NCI-H1436 (cell line): ENCODE measurements at regions not wholly inside any gene's neighbourhood (a gene's known extent, or its start where the extent isn't known, plus 50 kb on each side); places are given as distances from the start of the nearest gene placed in this dataset.

ENCODE experiments used
- DNase-seq: peaks from one replicate; lab custom pipeline; 2025; lab: John Stamatoyannopoulos, UW

GRCh38 chr16:59179446-59180082 lies 445.4 kb upstream of the GOT2 start:
- no peak for DNase-seq

GRCh38 chr16:59173408-59173831 lies 439.3 kb upstream of the GOT2 start:
- DNase-seq = no peak

DNA sequence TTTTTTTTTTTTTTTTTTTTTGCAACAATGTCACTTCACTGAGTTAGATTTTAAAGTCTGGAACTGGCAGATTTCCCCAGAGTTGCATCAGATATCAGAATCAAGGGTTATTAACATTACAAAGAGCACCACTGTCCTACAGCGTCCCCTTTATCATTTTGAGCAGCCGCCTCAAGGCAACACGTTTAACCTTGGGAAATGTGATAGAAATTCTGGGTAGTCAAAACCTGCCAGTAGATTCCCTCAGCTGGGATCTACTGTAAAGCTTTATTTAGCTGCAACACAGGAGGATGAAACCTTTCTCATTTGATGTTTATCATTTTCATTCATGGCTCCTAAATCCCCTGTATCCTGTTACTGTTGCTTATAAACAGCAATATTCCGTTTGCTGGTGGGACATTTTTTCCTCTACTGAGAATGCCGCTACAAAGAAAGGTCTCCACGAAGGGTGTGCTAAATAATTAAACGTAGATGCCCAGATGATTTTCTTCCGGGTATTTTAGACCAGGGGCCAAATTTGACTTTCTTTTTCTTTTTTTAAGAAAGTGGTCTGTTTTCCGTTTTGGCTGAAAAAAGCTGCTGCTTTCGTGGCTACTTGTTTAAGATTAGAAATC lies 436.1 kb upstream of the GOT2 start:
- DNase-seq = no peak

DNA sequence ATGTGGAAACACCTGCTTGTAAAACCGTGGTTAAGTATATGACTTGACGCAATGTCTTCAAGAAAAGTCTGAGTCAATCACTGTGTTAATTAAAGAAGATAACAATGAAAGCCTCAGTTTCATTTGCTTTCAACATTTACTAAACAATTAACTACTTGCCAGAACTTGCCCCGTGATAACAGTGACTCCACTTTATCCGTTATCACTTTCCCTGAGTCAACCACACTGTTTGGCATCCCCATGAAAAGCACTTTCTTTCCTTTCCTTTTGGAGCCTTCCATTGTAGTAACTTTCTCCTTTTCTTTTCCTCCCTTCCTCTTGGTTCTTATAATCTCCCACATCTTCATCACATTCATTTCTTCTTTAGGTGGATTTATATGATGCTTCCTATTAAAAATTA lies 435.1 kb upstream of the GOT2 start:
- no peak for DNase-seq

DNA sequence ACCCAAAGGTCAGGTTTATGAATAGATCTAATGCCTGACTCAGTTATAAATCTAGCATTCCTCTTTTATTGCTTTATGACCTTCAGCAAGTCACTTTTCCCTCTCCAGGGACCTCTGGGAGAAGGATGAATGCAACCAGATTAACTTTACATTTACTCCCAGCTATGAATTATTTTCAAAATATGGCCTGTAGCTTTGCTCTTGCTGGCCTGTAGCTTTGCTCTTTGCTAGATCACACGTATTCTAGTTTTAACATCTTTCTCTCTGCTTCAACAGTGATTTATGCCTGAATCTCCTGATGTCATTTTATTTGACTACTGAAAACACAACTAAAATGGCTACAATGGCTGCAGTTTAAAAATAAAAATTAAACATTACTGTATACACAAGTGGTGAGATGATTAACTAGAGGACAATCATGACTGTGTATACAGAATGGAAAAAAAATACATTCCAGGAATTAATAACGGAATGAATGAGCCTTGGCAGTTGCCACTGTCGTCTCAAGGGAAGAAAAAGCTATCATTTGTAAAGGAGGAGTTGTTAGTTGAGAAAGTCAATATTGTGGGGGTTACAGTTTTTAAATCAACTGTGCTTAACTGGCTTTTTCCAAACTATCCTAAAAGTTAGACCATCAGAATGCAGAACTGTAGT lies 434.5 kb upstream of the GOT2 start:
- DNase-seq = no peak

DNA sequence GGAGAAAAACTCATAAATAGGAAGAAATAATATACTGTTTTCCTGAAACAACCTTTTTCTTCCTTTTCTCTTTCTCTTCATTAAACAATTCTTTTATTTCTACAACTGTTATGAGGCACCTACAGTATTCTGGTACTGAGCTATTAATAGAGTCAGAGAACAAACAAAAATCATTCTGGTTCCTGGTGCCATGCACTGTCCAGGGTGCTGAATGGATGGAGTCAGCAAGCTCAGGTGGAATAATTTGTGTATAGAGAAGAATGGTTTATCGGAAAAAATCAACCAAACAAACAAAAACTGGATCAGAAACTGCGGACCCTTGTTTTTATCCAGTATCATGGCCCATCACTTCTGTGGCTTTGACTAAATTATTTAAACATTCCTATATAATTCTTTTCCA lies 430.3 kb upstream of the GOT2 start:
- no peak for DNase-seq

DNA sequence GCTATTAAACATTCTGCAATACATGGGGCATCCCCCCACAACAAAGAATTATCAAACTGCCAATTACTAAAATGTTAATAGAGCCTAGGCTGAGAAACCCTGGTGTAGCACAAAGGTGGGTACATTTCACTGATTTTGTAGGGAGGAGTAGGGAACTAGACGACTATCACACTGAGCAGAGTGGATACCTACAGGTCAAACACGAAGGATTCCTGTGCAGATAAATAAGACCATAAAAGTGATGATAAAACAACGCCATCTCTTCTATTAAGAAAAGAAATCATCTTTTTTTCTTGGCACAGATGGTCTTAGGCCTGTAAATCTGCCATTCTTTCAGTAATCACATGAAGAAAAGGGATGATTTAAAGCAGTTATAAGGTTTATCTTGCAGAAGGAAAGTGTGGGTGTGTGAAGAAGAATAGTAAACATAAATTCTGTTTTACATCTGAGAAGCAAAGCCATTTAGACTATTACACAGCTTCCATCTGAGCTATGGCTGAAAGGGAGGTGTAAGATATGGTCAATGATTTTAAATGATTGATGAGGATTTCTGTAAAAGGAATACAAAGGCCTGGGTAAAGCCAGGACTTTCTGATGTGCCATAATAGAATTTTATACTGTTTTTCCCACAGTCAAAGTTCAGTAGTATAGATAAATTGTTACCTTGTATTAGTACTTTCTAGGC lies 429.4 kb upstream of the GOT2 start:
- no peak for DNase-seq

DNA sequence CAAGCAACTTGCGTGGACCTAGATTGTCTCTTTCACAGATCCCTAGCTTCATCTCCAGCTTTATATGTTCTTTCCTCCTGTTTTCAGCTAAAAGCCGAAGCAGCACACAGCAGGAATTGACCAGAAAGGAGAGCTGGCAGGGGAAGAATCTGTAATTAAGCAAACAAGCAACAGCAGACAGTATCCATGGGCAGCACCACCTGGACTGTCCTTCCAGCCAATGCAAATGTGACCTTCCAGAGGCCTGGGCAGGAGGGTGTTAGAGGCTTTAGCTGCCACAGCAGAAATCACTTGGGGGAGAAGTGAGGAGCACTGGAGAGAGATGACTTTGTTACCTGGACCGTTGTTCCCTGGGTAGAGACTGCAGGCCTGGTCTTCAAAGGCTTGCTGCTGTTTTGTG lies 427.6 kb upstream of the GOT2 start:
- DNase-seq = no peak

DNA sequence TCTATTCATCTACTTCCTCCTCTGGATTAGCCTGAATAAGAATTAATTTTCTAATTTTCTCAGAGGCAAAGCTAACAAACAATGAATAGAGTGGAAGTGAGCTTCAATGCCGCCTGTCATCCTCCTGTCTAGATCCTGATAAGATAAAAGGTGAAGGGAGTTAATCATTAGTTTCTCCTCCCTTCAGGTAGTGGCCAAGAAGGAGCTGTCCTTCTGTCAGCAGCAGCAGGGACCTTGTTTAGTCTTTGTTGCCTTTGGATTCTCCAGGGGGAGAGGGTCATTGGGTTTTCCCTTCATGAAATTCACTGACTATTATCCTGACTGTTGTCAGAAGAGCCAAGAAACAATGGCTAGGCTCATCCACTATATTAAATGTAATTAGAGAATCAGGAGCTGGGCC lies 420.2 kb upstream of the GOT2 start:
- DNase-seq = no peak

GRCh38 chr16:59148769-59149155 lies 414.6 kb upstream of the GOT2 start:
- DNase-seq = no peak

GRCh38 chr16:59148056-59148768 lies 414.1 kb upstream of the GOT2 start:
- DNase-seq = no peak

- DNase-seq = no peak
Measured at GRCh38 chr16:59146140-59146539, 412.0 kb upstream of the GOT2 start.

GRCh38 chr16:59144841-59145240 lies 410.7 kb upstream of the GOT2 start:
- no peak for DNase-seq

DNA sequence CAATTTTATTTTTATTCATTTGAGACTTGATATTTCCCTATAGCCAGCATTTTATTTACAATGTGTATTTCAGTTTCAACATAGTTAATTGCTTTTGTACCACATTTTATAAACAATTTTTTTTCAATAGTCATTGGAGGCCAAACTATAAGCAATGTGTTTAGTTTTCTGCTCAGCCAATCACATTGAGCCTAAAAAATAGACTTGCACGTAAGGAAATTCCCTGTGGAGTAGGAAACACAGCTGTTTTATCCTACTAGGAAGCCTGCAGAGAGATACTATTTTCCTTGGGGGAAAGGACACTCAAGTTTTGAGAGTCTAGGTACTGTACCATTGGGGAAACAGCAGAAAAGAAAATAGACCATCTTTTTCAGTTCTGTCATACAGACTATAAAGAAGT lies 410.2 kb upstream of the GOT2 start:
- DNase-seq = no peak

- DNase-seq = no peak
Measured at GRCh38 chr16:59126486-59126885, 392.4 kb upstream of the GOT2 start.

DNA sequence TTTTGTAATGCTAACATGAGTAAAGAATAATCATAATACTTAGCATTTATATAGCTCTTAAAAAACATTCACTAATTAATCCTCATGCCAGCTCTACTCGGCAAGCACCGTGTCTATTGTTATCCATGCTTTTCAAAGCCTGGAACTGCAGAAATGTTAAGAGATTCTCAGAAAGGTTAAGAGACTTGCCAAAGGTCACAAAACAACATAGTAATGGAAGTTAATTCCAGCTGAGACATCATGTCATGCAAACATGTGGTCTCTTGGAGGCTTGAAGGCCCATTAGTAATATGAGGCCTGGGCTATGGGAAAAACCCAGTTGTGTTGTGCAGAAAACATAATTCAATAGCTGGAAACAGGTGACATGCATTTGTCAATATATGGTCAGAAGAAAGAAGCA lies 389.9 kb upstream of the GOT2 start:
- DNase-seq = no peak

- DNase-seq = no peak
Measured at GRCh38 chr16:59123479-59123878, 389.4 kb upstream of the GOT2 start.

DNA sequence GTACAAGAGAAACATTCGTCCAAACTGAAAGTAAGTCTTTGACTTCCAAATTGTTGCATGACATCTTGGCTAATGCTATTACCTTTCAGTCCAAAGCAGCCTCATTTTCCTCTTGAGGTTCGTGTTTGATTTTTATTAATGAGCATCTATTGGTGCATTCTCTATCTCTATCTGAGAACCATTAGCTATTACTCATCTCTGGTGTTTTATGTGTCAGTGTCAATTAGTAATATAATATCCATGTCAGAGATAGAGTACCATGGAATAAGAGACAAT lies 388.1 kb upstream of the GOT2 start:
- no peak for DNase-seq

- DNase-seq = no peak
Measured at GRCh38 chr16:59121411-59122261, 387.5 kb upstream of the GOT2 start.

GRCh38 chr16:59116744-59117143 lies 382.6 kb upstream of the GOT2 start:
- no peak for DNase-seq

DNA sequence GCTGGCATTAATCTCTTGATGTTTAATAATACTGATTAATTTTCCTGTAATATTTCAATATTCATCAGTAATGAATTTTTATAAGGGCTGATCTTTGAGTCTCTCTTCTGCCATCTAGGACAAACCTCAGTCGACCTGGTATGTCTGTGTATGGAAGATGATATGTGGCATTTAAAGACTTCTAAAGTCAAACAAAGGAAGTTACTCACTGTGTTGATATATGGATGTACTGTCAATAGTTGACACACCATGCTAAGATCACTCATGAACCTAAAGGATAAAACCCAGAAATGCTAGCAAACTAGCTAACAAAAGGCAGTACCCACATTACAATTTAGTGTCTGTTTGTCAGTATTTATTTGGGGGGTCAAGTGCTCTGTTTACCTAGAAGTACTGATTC lies 380.7 kb upstream of the GOT2 start:
- no peak for DNase-seq
